ENCODE measurements at regions not wholly inside any gene's neighbourhood (a gene's known extent, or its start where the extent isn't known, plus 50 kb on each side); places are given as distances from the start of the nearest gene placed in this dataset.

- CTCF ChIA-PET (ENCODE audit: partially characterized antibody), result interaction anchor here (0.6 kb wide), 1 partner anchor 22 kb away, joined by 3 read pairs; no protein-coding TSS in a partner anchor
- Histone ChIP-seq H3K9me3 (ENCODE audit: insufficient read depth in 2 of 2, low read depth in 1 of 2, low read length in 1 of 2) (no peaks in the 10 kb centered on the region), H2BK15ac (ENCODE audit: low read length) (no peak overlapping the region), H2BK12ac (ENCODE audit: low read depth, low read length) (no peak overlapping the region), H4K8ac (ENCODE audit: extremely low read depth, insufficient read depth, low read length) (no peak overlapping the region), H3K23ac (ENCODE audit: insufficient read length) (no peak overlapping the region), H3K27me3 (replicated peaks in 1 of 4; ENCODE audit: control insufficient read depth in 3 of 4, extremely low read depth in 1 of 4, insufficient read depth in 3 of 4, low read length in 3 of 4) (no peaks in the 10 kb centered on the region; a peak in 1 of 7 replicates), H3K4ac (replicated peaks; ENCODE audit: insufficient read length, low read depth, low read length) (no peak overlapping the region), H3K36me3 (ENCODE audit: control insufficient read depth in 2 of 4, insufficient read depth in 4 of 4, low read length in 3 of 4) (no peaks in the 10 kb centered on the region), H3K9ac (replicated peaks in 1 of 4; ENCODE audit: extremely low read depth in 1 of 4, low read depth in 3 of 4, low read length in 3 of 4) (no peak overlapping the region), H4K5ac (ENCODE audit: insufficient read length, low read depth, low read length) (no peak overlapping the region), H3K56ac (replicated peaks; ENCODE audit: insufficient read length, low read depth, low read length) (no peak overlapping the region), H3K14ac (ENCODE audit: insufficient read length) (no peak overlapping the region), H3K18ac (ENCODE audit: extremely low read depth, low read length) (no peak overlapping the region), H4K20me1 (replicated peaks in 1 of 2; ENCODE audit: control insufficient read depth in 1 of 2, insufficient read depth in 2 of 2, low read length in 2 of 2) (no peaks in the 10 kb centered on the region), H2BK20ac (ENCODE audit: low read length) (no peak overlapping the region), H3K4me1 (replicated peaks in 1 of 4; ENCODE audit: control insufficient read depth in 3 of 4, insufficient read depth in 4 of 4, low read length in 3 of 4) (no peaks in the 10 kb centered on the region), H2BK5ac (ENCODE audit: low read depth, low read length) (no peak overlapping the region), H2AFZ (ENCODE audit: low read length) (peak overlapping the region; percentile 76; the same call in 1 of the 2 replicates), H3K23me2 (ENCODE audit: low read depth, low read length) (no peaks in the 10 kb centered on the region), H3K27ac (ENCODE audit: low read depth, low read length) (no peak overlapping the region), H2BK120ac (replicated peaks; ENCODE audit: low read depth, low read length) (no peak overlapping the region), H3K79me1 (ENCODE audit: low read depth, low read length) (no peaks in the 10 kb centered on the region), H3K4me3 (ENCODE audit: extremely low read depth in 1 of 4, insufficient read depth in 2 of 4, low read depth in 3 of 4, low read length in 4 of 4) (no peak overlapping the region), H3K79me2 (ENCODE audit: control insufficient read depth in 1 of 2, insufficient read depth in 2 of 2, low read length in 2 of 2) (no peaks in the 10 kb centered on the region), H2AK5ac (ENCODE audit: low read depth, low read length) (no peak overlapping the region), H4K91ac (replicated peaks; ENCODE audit: insufficient read length, low read length) (no peak overlapping the region), H3K4me2 (ENCODE audit: insufficient read depth in 1 of 2, low read depth in 2 of 2, low read length in 2 of 2) (no peak overlapping the region)
- 79% methylated on average over 3 of the region's 3 CpGs; no CpG with 5 or more reads in 1 of the 2 experiments for WGBS, 2 experiments (ENCODE audit: extremely low coverage in 1 of 2, insufficient coverage in 1 of 2, insufficient read length in 1 of 2, insufficient replicate concordance in 2 of 2, low coverage in 1 of 2, low lambda C conversion rate in 2 of 2, missing lambda C conversion rate in 1 of 2)
- TF ChIP-seq HDAC6 (IDR thresholded peaks at IDR 0.05; ENCODE audit: low read depth, low read length) (no peak), SRF (IDR thresholded peaks at IDR 0.05; ENCODE audit: low read depth, low read length) (no peak), SIN3A (conservative IDR thresholded peaks at IDR 0.05 in 1 of 2, IDR thresholded peaks at IDR 0.05 in 1 of 2; ENCODE audit: low read depth in 1 of 2, low read length in 2 of 2) (no peak), ZNF274 (IDR thresholded peaks at IDR 0.05; ENCODE audit: borderline replicate concordance, extremely low read depth, low read length) (no peak), YY1 (IDR thresholded peaks at IDR 0.05; ENCODE audit: low read depth, low read length) (no peak), TEAD4 (IDR thresholded peaks at IDR 0.05; ENCODE audit: low read depth, low read length) (no peak), CBX5 (IDR thresholded peaks at IDR 0.05; ENCODE audit: low read depth, low read length) (no peak), TAF7 (optimal IDR thresholded peaks at IDR 0.05; ENCODE audit: borderline replicate concordance, low read depth, low read length) (no peak), MAX (IDR thresholded peaks at IDR 0.05) (no peak), KDM1A (IDR thresholded peaks at IDR 0.05; ENCODE audit: borderline replicate concordance, low read length) (no peak), PHF8 (conservative IDR thresholded peaks at IDR 0.05; ENCODE audit: low read depth, low read length) (no peak), SP4 (IDR thresholded peaks at IDR 0.05; ENCODE audit: low read length) (no peak), SIX5 (IDR thresholded peaks at IDR 0.05; ENCODE audit: low read depth, low read length) (no peak), BRCA1 (IDR thresholded peaks at IDR 0.05; ENCODE audit: low read depth, low read length) (no peak), POLR2AphosphoS5 (IDR thresholded peaks at IDR 0.05; ENCODE audit: low read depth, low read length) (no peak), KDM4A (IDR thresholded peaks at IDR 0.05; ENCODE audit: low read depth, low read length, severe bottlenecking) (no peak)
- DNase-seq (ENCODE audit: low read depth in 1 of 2, low spot score in 2 of 2), result no peak
- no peak for FAIRE-seq
- POLR2A ChIA-PET (ENCODE audit: partially characterized antibody), result no interaction called here
Measured at GRCh38 chr10:23818484-23818883, 379.6 kb downstream of the OTUD1 start.
